ENCODE measurements at regions not wholly inside any gene's neighbourhood (a gene's known extent, or its start where the extent isn't known, plus 50 kb on each side); places are given as distances from the start of the nearest gene placed in this dataset.

DNA sequence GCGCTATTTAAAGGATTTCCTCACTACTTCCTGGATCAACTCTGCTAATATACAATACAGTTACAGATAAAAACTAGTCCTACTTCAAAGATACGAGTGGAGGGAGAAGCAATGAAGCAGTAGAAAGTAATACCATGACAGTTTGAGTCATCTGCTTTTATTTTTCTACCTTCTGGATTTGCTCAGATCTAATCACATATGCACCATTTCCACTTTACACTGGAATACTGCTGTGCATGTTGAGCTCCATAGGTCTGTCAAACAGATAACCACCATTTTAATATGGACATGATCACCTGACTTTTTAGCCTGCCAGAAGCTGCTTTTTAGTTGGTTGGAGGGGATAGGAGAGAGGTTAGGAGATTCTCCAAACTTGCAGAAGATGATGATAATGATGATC, 92.5 kb downstream of the MMUT start:
- TF ChIP-seq, protein P1, sequence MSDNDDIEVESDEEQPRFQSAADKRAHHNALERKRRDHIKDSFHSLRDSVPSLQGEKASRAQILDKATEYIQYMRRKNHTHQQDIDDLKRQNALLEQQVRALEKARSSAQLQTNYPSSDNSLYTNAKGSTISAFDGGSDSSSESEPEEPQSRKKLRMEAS (IDR thresholded peaks at IDR 0.05) = no peak
- TF ChIP-seq, protein P2, sequence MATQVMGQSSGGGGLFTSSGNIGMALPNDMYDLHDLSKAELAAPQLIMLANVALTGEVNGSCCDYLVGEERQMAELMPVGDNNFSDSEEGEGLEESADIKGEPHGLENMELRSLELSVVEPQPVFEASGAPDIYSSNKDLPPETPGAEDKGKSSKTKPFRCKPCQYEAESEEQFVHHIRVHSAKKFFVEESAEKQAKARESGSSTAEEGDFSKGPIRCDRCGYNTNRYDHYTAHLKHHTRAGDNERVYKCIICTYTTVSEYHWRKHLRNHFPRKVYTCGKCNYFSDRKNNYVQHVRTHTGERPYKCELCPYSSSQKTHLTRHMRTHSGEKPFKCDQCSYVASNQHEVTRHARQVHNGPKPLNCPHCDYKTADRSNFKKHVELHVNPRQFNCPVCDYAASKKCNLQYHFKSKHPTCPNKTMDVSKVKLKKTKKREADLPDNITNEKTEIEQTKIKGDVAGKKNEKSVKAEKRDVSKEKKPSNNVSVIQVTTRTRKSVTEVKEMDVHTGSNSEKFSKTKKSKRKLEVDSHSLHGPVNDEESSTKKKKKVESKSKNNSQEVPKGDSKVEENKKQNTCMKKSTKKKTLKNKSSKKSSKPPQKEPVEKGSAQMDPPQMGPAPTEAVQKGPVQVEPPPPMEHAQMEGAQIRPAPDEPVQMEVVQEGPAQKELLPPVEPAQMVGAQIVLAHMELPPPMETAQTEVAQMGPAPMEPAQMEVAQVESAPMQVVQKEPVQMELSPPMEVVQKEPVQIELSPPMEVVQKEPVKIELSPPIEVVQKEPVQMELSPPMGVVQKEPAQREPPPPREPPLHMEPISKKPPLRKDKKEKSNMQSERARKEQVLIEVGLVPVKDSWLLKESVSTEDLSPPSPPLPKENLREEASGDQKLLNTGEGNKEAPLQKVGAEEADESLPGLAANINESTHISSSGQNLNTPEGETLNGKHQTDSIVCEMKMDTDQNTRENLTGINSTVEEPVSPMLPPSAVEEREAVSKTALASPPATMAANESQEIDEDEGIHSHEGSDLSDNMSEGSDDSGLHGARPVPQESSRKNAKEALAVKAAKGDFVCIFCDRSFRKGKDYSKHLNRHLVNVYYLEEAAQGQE (IDR thresholded peaks at IDR 0.05; ENCODE audit: low read depth) = no peak
- TF ChIP-seq YY1 (IDR thresholded peaks at IDR 0.05; ENCODE audit: low read depth) = no peak
- TF ChIP-seq TCF12 (IDR thresholded peaks at IDR 0.05; ENCODE audit: low read depth) = no peak
- TF ChIP-seq EP300 (IDR thresholded peaks at IDR 0.05; ENCODE audit: borderline replicate concordance) = no peak
- no peak for TF ChIP-seq ZBTB7A (IDR thresholded peaks at IDR 0.05; ENCODE audit: low read depth)
- no peak for TF ChIP-seq CEBPB (IDR thresholded peaks at IDR 0.05)
- no peak for TF ChIP-seq CREB1 (IDR thresholded peaks at IDR 0.05; ENCODE audit: low read depth)
- no peak for TF ChIP-seq EGR1 (IDR thresholded peaks at IDR 0.05)

DNA sequence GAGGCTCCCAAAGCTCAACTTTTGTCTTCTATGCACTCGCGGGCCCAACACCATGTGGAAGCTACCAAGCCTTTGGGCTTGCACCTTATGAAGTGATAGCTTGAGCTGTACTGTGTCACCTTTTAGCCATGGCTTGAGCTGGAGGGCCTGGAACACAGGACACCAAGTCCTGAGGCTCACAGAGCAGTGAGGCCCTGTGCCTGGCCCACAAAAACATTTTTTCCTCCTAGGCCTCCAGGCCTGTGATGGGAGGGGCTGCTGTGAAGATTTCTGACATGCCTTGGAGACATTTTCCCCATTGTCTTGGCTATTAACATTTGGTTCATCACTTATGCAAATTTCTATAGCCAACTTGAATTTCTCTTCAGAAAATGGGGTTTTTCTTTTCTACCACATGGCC, 96.5 kb downstream of the MMUT start:
- TF ChIP-seq ZBTB7A (IDR thresholded peaks at IDR 0.05; ENCODE audit: low read depth) (no peak), YY1 (IDR thresholded peaks at IDR 0.05; ENCODE audit: low read depth) (no peak), TAF1 (IDR thresholded peaks at IDR 0.05; ENCODE audit: low read depth) (no peak), NFIC (IDR thresholded peaks at IDR 0.05) (no peak), CREB1 (IDR thresholded peaks at IDR 0.05; ENCODE audit: low read depth) (no peak), EGR1 (IDR thresholded peaks at IDR 0.05) (no peak), FOXM1 (IDR thresholded peaks at IDR 0.05; ENCODE audit: borderline replicate concordance, low read depth) (no peak), TEAD4 (IDR thresholded peaks at IDR 0.05) (no peak), CEBPB (IDR thresholded peaks at IDR 0.05) (no peak)
- TF ChIP-seq, protein P2 (IDR thresholded peaks at IDR 0.05; ENCODE audit: low read depth) = no peak
- TF ChIP-seq, protein P1 (IDR thresholded peaks at IDR 0.05) = no peak
- TF ChIP-seq, protein P3, sequence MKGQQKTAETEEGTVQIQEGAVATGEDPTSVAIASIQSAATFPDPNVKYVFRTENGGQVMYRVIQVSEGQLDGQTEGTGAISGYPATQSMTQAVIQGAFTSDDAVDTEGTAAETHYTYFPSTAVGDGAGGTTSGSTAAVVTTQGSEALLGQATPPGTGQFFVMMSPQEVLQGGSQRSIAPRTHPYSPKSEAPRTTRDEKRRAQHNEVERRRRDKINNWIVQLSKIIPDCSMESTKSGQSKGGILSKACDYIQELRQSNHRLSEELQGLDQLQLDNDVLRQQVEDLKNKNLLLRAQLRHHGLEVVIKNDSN (IDR thresholded peaks at IDR 0.05) = no peak

DNA sequence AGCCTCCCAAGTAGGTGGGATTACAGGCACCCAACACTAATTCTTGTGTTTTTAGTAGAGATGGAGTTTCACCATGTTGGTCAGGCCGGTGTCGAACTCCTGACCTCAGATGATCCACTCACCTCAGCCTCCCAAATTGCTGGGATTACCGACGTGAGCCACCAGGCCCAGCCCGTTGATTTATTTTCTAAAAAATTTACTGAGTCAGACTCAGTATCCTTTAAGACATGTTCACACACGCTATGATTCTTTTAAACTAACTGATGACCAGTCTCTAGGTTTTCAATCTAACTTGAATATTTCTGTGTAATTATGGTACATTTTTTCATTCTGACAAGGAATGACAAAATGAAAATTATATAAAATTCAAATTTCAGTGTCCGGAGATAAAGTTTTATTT, 114.5 kb downstream of the MMUT start:
- TF ChIP-seq, protein P3 (IDR thresholded peaks at IDR 0.05) = no peak
- TF ChIP-seq ZBTB7A (IDR thresholded peaks at IDR 0.05; ENCODE audit: low read depth) (no peak), EP300 (IDR thresholded peaks at IDR 0.05; ENCODE audit: borderline replicate concordance) (no peak), TCF12 (IDR thresholded peaks at IDR 0.05; ENCODE audit: low read depth) (no peak), RAD21 (IDR thresholded peaks at IDR 0.05; ENCODE audit: low read depth) (no peak), TEAD4 (IDR thresholded peaks at IDR 0.05) (no peak), FOXM1 (IDR thresholded peaks at IDR 0.05; ENCODE audit: borderline replicate concordance, low read depth) (no peak), CREB1 (IDR thresholded peaks at IDR 0.05; ENCODE audit: low read depth) (no peak), EGR1 (IDR thresholded peaks at IDR 0.05) (no peak), CEBPB (IDR thresholded peaks at IDR 0.05) (no peak), YY1 (IDR thresholded peaks at IDR 0.05; ENCODE audit: low read depth) (no peak), TAF1 (IDR thresholded peaks at IDR 0.05; ENCODE audit: low read depth) (no peak), NFIC (IDR thresholded peaks at IDR 0.05) (no peak)
- TF ChIP-seq, protein P1 (IDR thresholded peaks at IDR 0.05) = no peak
- TF ChIP-seq, protein P2 (IDR thresholded peaks at IDR 0.05; ENCODE audit: low read depth) = no peak

DNA sequence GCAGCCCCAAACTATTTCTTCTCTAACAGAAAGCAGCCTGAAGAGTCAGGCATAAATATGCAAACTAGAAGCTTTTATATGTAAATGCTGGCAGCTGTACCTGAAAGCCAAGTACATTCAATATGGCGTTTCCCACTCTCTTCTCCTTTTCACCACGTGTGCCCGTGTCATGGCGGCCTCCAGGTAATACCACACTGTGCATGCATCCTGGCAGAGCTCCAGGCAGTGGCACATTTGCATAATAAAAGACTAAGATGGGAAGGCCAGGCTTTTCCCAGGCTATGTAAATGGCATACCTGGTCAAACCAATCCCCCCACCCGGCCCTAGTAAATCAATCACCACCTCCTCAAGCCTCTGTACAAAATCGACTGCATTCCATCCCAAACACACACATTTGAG, 120.6 kb downstream of the MMUT start:
- no peak for TF ChIP-seq CEBPB (IDR thresholded peaks at IDR 0.05)
- TF ChIP-seq FOXM1 (IDR thresholded peaks at IDR 0.05; ENCODE audit: borderline replicate concordance, low read depth) = no peak
- no peak for TF ChIP-seq NFIC (IDR thresholded peaks at IDR 0.05)
- no peak for TF ChIP-seq EP300 (IDR thresholded peaks at IDR 0.05; ENCODE audit: borderline replicate concordance)
- no peak for TF ChIP-seq TEAD4 (IDR thresholded peaks at IDR 0.05)
- TF ChIP-seq EGR1 (IDR thresholded peaks at IDR 0.05) = no peak
- TF ChIP-seq, protein P2 (IDR thresholded peaks at IDR 0.05; ENCODE audit: low read depth) = no peak
- no peak for TF ChIP-seq RAD21 (IDR thresholded peaks at IDR 0.05; ENCODE audit: low read depth)
- TF ChIP-seq, protein P1 (IDR thresholded peaks at IDR 0.05) = no peak
- TF ChIP-seq TCF12 (IDR thresholded peaks at IDR 0.05; ENCODE audit: low read depth) = no peak
- TF ChIP-seq YY1 (IDR thresholded peaks at IDR 0.05; ENCODE audit: low read depth) = no peak
- TF ChIP-seq, protein P3 (IDR thresholded peaks at IDR 0.05) = no peak
- TF ChIP-seq TAF1 (IDR thresholded peaks at IDR 0.05; ENCODE audit: low read depth) = no peak
- TF ChIP-seq ZBTB7A (IDR thresholded peaks at IDR 0.05; ENCODE audit: low read depth) = no peak
- TF ChIP-seq CREB1 (IDR thresholded peaks at IDR 0.05; ENCODE audit: low read depth) = no peak

Measured in Ishikawa (cell line).